Tibial nerve (tissue), 4 donors: ENCODE measurements at regions not wholly inside any gene's neighbourhood (a gene's known extent, or its start where the extent isn't known, plus 50 kb on each side); places are given as distances from the start of the nearest gene placed in this dataset.
"Not testable (repeated sequence)": the region's sequence is repeated elsewhere in the genome, so short reads cannot be mapped to it uniquely, and the experiment has no call there.

Experiments
- DNase-seq, 2 donors: peaks; one replicate each; pipeline ENCODE4 v3.0.0-alpha.2; 2019; ENCODE audit warnings: low spot score in 2 of 2
- H3K27ac ChIP-seq, 4 donors: fragments of 200-600 bp; sonication (generic) in 3 of 4; one replicate each; pipeline ENCODE4 v1.5.1; 2017 to 2019; ENCODE audit warnings: mild to moderate bottlenecking in 1 of 4
- H3K27me3 ChIP-seq, 2 donors: fragments of 200-600 bp; sonication (generic) in 1 of 2; one replicate each; pipeline versions ENCODE4 v1.5.1 to v1.6.0; 2017 to 2019
- H3K36me3 ChIP-seq, 3 donors: fragments of 200-600 bp; sonication (generic); one replicate each; pipeline ENCODE4 v1.5.1; 2018 to 2019
- H3K4me1 ChIP-seq, 4 donors: fragments of 200-600 bp; sonication (generic) in 3 of 4; one replicate each; pipeline ENCODE4 v1.5.1; 2017 to 2019
- H3K4me3 ChIP-seq, 4 donors: fragments of 200-600 bp; sonication (generic) in 3 of 4; one replicate each; pipeline ENCODE4 v1.5.1; 2017 to 2019; ENCODE audit warnings: mild to moderate bottlenecking in 1 of 4, moderate library complexity in 1 of 4
- H3K9me3 ChIP-seq, 4 donors: fragments of 200-600 bp; sonication (generic) in 3 of 4; one replicate each; pipeline ENCODE4 v1.5.1; 2017 to 2019
- WGBS, 2 donors: methylation state at CpG; one replicate each; pipeline ENCODE4 v1.1.5; 2018; 5-methylcytosine and 5-hydroxymethylcytosine counted together

GRCh38 chr9:41075671-41076070 is 52.8 kb downstream of the FOXD4L6 start:
- DNase-seq, H3K36me3 ChIP-seq, H3K4me3 ChIP-seq, H3K9me3 ChIP-seq, H3K27ac ChIP-seq: not testable (repeated sequence)
- 37 to 41% methylated on average over 1 of the region's 1 CpG for WGBS, 2 donors
- Histone ChIP-seq H3K4me1 (peaks cover 0 to 14% (median 0%) of the 10 kb centered on the region in 4 donors), H3K27me3 (peaks cover 0 to 18% of the 10 kb centered on the region in 2 donors)

- H3K9me3 ChIP-seq, H3K36me3 ChIP-seq: not testable (repeated sequence)
- peak overlapping the region; percentile 2 to 64 (median 48) for H3K27ac ChIP-seq
- peak overlapping the region; percentile 38 to 68 (median 54) for H3K4me3 ChIP-seq
- H3K27me3 ChIP-seq, result peaks cover 0 to 18% of the 10 kb centered on the region in 2 donors
- DNase-seq, result peak in 1 of 2 donors; percentile 27
- WGBS, 2 donors, result 5 to 6% methylated on average over 28 to 57 of the region's 63 CpGs
- peaks cover 0 to 14% (median 0%) of the 10 kb centered on the region in 4 donors for H3K4me1 ChIP-seq
Measured at GRCh38 chr9:41074356-41074942, 54.0 kb downstream of the FOXD4L6 start.

GRCh38 chr9:41073471-41074243 is 54.8 kb downstream of the FOXD4L6 start:
- not testable (repeated sequence) for H3K9me3 ChIP-seq, H3K36me3 ChIP-seq, DNase-seq
- Histone ChIP-seq H3K27ac (peak overlapping the region; percentile 2 to 67 (median 55)), H3K27me3 (peaks cover 0 to 18% of the 10 kb centered on the region in 2 donors), H3K4me3 (peak overlapping the region; percentile 38 to 68 (median 54)), H3K4me1 (peaks cover 0 to 14% (median 0%) of the 10 kb centered on the region in 4 donors)
- WGBS, 2 donors, result 18 to 28% methylated on average over 36 to 38 of the region's 39 CpGs

- not testable (repeated sequence) for H3K4me1 ChIP-seq, H3K4me3 ChIP-seq, H3K36me3 ChIP-seq, DNase-seq, H3K27me3 ChIP-seq, H3K27ac ChIP-seq, H3K9me3 ChIP-seq
- WGBS, 2 donors, result 25 to 38% methylated on average over 7 to 8 of the region's 8 CpGs
Measured at GRCh38 chr9:41064125-41064795, 64.2 kb downstream of the FOXD4L6 start.

DNA sequence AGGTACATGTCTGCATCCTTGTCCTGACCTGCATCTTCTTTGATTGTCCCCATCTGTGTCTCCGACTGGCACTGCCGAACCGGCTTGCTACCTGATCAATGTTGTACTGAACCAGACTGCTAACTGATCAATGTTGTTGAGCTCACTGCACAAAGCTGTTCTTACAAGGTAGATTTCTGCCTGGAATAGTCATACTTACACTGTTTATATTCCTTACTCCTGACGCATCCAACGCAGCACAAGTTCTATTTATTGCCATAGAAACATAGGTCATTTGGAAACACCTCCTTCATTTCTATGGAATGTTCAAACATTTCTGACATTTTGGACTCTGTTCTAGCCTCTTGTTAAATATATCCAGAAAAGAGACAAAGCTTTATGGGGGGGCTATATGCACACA is 65.2 kb downstream of the FOXD4L6 start:
- not testable (repeated sequence) for H3K9me3 ChIP-seq, H3K4me1 ChIP-seq, H3K4me3 ChIP-seq, DNase-seq, H3K27me3 ChIP-seq, H3K27ac ChIP-seq
- peaks cover 0 to 13% (median 0%) of the 10 kb centered on the region in 3 donors for H3K36me3 ChIP-seq
- 83 to 88% methylated on average over 5 of the region's 5 CpGs for WGBS, 2 donors

DNA sequence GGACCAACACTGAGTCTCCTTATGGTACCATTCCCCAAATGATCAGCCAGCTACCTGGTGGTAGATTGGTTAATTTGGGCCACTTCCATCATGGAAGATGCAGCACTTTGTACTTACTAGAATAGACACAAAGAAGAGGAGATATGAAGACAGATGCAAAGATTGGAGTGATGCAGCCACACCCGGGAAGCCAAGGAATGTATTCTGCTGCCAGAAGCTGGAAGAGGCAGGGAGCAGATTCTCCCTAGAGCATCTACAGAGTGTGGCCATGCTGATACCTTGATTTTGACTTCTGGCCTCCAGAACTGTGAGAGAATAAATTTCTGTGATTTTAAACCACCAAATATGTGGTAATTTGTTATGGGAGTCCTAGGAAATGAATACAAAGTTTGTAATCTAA is 68.9 kb downstream of the FOXD4L6 start:
- H3K27ac ChIP-seq, H3K4me3 ChIP-seq, DNase-seq, H3K9me3 ChIP-seq, H3K4me1 ChIP-seq, H3K27me3 ChIP-seq: not testable (repeated sequence)
- WGBS, 2 donors, result 91 to 96% methylated on average over 1 of the region's 1 CpG
- peaks cover 0 to 19% (median 0%) of the 10 kb centered on the region in 3 donors for H3K36me3 ChIP-seq

DNA sequence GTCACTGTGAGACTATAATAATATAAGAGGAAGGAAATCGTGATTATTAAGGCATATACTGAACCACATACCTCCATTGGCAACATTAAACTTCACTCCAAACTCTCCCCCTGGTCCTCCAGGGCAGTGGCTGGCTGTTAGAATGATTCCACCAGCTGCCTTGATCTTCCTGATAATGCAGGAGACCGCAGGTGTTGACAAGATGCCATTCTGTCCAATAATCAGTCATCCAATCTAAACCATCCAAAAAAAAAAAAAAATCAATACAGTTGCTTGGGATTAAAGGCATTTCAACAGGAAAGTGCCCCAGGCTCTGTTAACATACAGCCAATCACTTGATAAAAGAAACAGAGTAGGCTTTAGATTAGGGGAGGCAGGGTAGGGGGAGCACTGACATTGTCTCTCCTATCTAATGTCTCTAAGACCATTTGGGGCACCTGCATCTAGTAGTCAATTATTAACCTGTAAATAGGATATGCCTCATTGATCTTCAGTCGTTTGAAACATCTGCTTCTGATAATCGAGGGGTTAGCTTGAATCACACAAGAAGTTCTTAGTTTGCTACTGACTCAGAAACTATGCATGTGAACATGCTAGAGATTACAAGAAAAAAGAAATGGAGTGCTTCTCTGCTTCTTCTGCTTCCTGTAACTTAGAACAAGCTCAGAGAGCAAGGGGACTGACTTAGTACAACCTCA is 74.7 kb downstream of the FOXD4L6 start:
- H3K4me3 ChIP-seq, H3K4me1 ChIP-seq: not testable (repeated sequence)
- 80 to 84% methylated on average over 4 of the region's 4 CpGs for WGBS, 2 donors

GRCh38 chr9:41048672-41049071 is 79.8 kb downstream of the FOXD4L6 start:
- WGBS, 2 donors, result 62 to 67% methylated on average over 2 of the region's 2 CpGs
- H3K9me3 ChIP-seq, H3K27ac ChIP-seq, H3K36me3 ChIP-seq, H3K4me1 ChIP-seq, H3K27me3 ChIP-seq, H3K4me3 ChIP-seq, DNase-seq: not testable (repeated sequence)

More for the DNA sequence above, 74.7 kb downstream of the FOXD4L6 start:
- H3K9me3 ChIP-seq, DNase-seq, H3K27ac ChIP-seq, H3K27me3 ChIP-seq: not testable (repeated sequence)
- H3K36me3 ChIP-seq, result peaks cover 0 to 15% (median 0%) of the 10 kb centered on the region in 3 donors

- H3K9me3 ChIP-seq, H3K27me3 ChIP-seq, DNase-seq, H3K4me1 ChIP-seq, H3K36me3 ChIP-seq, H3K27ac ChIP-seq, H3K4me3 ChIP-seq: not testable (repeated sequence)
Measured at GRCh38 chr9:41047792-41048191, 80.7 kb downstream of the FOXD4L6 start.

GRCh38 chr9:41044930-41045329 is 83.6 kb downstream of the FOXD4L6 start:
- not testable (repeated sequence) for H3K4me3 ChIP-seq, H3K9me3 ChIP-seq, H3K27me3 ChIP-seq, H3K4me1 ChIP-seq, H3K27ac ChIP-seq, H3K36me3 ChIP-seq, DNase-seq
- WGBS, 2 donors, result 46 to 54% methylated on average over 2 of the region's 2 CpGs

GRCh38 chr9:41043433-41043832 is 85.0 kb downstream of the FOXD4L6 start:
- not testable (repeated sequence) for H3K9me3 ChIP-seq, H3K27me3 ChIP-seq, H3K4me1 ChIP-seq, DNase-seq, H3K27ac ChIP-seq, H3K4me3 ChIP-seq
- peaks cover 0 to 21% (median 0%) of the 10 kb centered on the region in 3 donors for H3K36me3 ChIP-seq
- WGBS, 2 donors, result no CpG with 5 or more reads among the region's 1 CpG

- not testable (repeated sequence) for H3K27ac ChIP-seq, H3K4me3 ChIP-seq, H3K27me3 ChIP-seq, DNase-seq, H3K4me1 ChIP-seq, H3K9me3 ChIP-seq
- peaks cover 0 to 23% (median 0%) of the 10 kb centered on the region in 3 donors for H3K36me3 ChIP-seq
- WGBS, 2 donors, result 67 to 68% methylated on average over 4 of the region's 4 CpGs
Measured at GRCh38 chr9:41042111-41042510, 86.4 kb downstream of the FOXD4L6 start.

- H3K27ac ChIP-seq, DNase-seq, H3K4me3 ChIP-seq, H3K4me1 ChIP-seq, H3K9me3 ChIP-seq, H3K27me3 ChIP-seq: not testable (repeated sequence)
- H3K36me3 ChIP-seq, result peaks cover 0 to 23% (median 0%) of the 10 kb centered on the region in 3 donors
Measured at GRCh38 chr9:41040705-41041342, 87.7 kb downstream of the FOXD4L6 start.
